ENCODE measurements at regions not wholly inside any gene's neighbourhood (a gene's known extent, or its start where the extent isn't known, plus 50 kb on each side); places are given as distances from the start of the nearest gene placed in this dataset.
A peak's percentile ranks its signal among the peaks of the same experiment; 100 is the strongest.

DNA sequence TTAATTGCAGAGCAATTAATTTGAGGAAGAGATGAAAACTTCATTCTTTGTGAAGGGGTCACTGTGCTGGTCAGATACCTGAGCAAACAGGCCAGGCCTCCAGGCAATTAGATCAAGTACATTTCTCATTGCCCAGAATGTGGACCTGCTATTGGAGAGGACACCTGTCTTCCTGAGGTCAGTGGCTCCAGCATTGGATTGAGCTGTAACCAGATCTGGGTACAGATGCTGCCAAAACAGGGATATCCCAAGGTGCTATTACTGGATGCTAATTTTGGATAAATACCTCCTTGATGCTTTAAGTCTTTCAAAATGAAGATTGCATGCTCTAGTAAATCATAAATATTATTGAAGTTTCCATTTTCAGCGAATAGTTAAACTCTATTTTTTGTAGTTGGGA lies 131.5 kb downstream of the FAM161A start:
- no peak for DNase-seq (ENCODE audit: low spot score)

DNA sequence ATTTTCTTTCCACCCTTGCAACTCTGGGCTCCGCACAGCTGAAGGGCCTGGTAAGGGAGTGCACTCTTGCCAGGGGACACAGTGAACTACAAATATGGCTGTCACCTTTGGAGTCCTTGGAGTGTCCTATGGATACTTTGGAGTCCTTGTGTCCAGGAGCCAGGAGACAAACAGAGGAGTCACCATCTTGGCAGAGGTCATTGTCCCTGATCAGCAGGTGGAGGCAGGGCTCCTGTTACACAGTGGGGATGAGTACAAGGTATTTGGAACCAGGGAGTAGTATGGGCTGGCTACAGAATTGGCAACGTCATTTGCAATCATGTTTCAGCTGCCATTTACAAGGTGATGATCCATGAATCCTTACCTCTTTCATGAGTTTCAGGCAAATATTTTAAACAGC lies 132.5 kb downstream of the FAM161A start:
- no peak for DNase-seq (ENCODE audit: low spot score)

DNA sequence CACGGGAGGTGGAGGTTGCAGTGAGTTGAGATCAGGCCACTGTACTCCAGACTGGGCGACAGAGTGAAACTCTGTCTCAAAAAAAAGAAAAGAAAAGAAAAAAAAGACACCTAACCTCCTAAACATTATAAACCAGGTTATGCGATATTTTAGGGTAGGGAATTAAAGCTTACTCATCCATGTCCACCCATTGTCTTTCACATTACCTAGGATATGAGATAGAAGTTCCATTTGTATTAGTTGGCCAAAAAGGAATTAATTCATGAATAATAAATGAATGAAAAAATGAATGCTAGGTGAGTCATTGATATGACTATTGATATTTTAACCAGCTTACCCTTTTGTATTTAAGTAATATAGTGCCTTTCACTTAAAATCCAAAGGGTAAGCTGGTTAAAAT lies 132.9 kb downstream of the FAM161A start:
- DNase-seq (ENCODE audit: low spot score) = no peak

DNA sequence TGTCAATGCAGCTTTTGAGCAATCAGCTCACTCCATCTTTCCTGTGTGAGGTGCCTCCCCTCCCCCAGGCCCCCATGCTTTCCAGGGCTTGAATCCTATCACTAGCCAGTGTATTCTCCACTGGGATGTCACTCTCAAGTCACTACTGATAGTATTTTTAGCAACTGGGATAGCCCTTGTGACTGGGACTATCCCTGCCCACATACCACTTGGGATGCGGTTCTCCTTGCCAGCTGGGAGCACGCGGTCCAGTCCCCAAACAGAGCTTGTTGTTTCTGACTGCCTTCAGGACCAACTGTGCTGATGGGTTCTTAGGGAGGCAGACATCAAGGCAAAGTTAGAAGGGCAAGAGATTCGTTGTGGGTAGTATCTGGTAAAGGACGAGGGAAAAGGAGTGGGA lies 134.9 kb downstream of the FAM161A start:
- no peak for DNase-seq (ENCODE audit: low spot score)

DNA sequence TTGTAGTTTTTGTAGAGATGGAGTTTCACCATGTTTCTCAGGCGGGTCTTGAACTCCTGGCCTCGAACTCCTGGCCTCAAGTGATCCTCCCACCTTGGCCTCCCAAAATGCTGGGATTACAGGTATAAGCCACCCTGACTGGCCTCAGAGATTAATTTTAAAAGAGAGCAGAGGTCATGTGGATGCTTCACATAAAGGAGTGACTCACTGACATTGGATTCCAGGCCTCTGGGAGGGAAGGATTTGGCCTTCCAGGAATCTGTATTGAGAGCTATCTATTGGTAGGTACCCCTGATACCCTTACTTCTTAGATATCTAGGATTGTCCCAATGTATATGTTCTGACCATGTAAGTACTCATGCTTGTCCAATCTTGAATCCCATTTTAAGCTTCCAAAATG lies 138.4 kb downstream of the FAM161A start:
- DNase-seq (ENCODE audit: low spot score) = no peak

DNA sequence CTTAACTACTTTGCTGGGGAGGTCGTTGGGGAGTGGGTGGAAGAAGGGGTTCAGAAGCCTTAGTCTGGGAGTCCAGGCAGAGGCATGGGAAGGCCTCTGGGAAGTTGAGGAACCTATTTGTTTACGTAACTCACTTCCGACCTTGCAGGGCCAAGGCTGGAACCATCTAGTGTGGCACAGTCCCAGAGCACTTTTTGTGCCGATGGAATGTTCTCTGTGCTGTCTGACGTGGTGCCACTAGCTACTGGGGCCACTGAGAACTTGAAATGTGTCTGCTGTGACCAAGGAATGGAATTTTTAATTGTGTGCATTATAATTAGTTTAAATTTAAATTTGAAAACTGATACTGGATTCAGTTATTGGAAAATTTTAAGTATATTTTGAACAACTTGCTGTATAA lies 139.7 kb downstream of the FAM161A start:
- DNase-seq (ENCODE audit: low spot score) = no peak

DNA sequence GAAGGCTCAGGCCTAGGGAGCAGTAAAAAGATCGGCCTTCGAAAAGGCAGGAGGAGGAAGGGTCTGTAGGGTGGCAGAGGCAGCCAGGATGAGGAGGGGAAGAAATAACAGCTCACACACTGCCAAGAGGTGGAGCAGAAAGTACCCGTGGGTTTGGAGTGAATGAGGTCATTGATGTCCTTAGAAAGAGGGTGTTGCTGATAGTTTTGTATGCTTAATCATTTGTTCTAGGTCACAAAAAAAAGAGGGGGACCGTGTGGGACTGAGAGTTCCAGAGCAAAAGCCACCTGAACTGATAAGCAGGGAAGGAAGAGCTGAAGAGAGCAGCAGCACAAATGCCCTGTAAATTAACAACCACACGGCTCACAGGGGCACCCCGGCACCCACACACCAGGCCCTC lies 140.4 kb downstream of the FAM161A start:
- no peak for DNase-seq (ENCODE audit: low spot score)

DNA sequence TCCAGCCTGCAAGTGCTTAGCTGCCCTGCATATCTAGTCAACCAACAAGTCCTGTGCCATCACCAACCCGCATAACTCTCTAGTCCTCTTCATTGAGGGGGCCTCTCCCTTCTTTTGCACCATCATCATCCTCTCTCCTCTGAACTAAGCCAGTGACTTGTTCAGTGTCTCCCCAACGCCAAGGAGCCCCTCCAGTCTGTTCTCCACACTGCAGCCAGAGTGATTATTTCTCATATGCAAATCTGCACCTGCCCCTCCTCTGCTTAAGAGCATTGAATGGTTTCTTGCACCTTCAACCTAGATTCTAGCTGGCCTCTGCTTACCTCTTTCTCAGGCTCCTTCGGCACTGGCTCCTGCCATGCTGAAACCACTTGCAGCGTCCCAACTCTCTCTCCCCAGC lies 141.8 kb downstream of the FAM161A start:
- no peak for DNase-seq (ENCODE audit: low spot score)

DNA sequence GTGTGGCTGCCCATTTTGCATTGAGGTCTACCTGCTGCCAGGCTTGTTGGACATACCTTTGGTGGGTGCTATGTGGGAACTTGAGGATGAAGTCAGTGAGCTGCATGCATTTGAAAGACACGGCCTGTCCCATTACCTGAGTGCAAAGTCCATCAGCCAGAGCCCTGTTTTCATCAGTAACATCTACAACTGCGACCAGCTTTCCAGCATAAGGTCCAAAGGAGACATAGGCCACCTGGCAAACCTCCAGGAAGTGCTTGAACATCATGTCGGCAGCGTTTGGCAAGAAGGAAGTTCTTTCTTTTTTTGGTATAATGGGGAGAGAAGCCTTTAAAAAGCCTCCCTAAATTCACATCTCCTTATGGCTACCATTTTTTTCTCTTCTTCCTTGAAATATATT lies 143.1 kb downstream of the FAM161A start:
- DNase-seq (ENCODE audit: low spot score) = no peak

DNA sequence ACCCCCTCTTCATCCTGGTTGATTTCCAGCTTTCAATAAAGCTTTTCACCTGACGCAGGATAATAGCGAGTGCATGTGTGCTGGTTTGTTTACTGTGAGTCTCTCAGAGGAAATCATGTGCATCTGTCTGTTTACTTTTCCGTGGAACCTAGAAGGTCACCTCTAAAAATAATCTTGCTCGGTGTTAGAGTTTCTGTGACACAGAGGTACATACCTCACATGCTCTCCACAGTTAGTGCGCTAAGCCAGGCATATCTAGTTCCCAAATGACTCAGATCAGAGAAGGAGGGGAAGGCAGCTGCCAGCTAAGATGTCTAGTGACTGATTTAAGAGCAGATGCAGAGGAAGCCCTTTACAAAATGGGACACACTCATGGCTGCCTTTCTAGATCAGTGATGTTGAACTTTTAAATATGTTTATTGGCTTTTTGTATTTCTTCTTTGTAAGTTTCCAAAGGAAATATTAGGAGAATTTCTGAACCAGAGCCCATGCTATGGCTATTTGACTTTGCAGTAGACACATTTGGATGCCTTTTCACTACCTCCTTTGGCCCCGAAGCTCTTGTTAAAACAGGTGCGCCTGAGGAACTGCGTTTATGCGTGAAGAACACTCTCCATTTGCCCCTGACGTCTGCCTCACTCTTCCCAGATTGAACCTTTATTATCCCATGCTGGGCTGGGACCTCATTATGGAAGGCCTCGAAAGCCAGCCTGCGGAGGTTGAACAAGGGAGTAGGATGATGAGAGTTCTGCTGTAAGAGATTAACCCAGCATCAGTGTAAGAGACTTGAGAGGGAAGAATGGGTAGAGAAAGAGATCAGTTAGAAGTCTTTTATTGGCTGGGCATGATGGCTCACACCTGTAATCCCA lies 145.6 kb downstream of the FAM161A start:
- DNase-seq (ENCODE audit: low spot score) = no peak

DNA sequence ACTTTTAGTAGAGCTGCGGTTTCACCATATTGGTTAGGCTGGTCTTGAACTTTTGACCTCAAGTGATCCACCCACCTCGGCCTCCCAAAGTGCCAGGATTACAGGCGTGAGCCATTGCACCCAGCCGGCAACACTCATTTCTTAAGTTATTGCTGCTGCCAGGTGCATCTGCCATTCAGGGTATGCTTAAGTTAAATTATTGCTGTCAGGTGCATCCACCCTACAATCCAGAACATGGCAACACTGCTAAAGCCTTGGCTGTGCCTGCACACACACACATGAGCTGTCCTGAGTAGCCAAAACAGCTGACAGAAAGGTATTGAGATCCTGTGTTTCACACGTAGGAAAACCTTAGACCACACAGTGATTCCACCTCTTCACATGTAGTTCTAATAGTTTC lies 148.2 kb downstream of the FAM161A start:
- DNase-seq (ENCODE audit: low spot score) = no peak

DNA sequence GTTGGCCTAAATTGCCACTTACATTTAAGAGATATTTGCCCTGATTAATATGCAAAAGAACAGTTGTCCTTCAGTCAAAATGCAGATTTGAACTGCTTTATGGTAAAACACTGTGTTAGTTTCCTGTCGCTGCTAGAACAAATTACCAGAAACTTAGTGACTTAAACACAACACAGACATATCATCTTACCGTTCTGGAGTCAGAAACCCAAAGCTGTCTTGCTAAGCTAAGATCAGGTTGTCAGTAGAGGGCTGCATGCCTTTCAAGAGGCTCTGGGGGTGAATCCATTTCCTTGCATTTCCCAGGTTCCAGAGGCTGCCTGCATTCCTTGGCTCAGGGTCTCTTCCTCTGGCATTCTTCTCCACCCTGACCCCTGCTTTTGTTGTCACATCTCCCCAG lies 149.5 kb downstream of the FAM161A start:
- DNase-seq (ENCODE audit: low spot score) = no peak

DNA sequence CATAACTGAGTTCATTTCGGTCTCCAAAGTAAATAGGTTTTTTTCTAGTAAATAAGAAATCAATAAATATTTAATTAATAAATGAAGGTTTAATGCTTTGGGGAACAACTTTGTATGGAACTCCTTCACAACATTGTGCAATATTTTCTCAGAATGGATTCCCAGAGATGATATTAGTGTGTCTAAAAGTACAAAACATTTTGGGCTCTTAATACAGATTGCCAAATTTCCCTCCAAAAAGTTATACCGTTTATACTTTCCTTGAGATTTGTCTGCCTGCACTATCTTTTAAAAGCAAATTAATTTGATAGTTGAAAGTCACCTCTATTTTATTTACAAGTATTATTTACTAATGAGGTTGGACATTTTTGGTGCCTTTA lies 151.8 kb downstream of the FAM161A start:
- DNase-seq (ENCODE audit: low spot score) = no peak

DNA sequence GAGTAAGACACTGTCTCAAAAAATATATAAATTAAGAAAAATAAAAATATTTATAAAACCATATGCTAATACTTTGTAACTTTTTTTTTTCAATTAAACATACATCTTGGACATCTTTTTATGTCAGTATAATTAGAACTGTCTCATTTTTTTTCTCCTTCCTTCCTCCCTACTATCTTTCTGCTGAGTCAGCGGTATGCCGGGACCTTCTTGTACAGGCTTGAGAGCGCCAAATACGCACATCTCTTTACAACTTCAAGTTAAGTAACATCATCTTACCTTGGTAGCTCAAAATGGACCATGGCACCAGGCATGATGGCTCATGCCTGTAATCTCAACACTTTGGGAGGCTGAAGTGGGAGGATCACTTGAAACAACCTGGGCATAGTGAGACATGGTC lies 153.4 kb downstream of the FAM161A start:
- DNase-seq (ENCODE audit: low spot score) = no peak

DNA sequence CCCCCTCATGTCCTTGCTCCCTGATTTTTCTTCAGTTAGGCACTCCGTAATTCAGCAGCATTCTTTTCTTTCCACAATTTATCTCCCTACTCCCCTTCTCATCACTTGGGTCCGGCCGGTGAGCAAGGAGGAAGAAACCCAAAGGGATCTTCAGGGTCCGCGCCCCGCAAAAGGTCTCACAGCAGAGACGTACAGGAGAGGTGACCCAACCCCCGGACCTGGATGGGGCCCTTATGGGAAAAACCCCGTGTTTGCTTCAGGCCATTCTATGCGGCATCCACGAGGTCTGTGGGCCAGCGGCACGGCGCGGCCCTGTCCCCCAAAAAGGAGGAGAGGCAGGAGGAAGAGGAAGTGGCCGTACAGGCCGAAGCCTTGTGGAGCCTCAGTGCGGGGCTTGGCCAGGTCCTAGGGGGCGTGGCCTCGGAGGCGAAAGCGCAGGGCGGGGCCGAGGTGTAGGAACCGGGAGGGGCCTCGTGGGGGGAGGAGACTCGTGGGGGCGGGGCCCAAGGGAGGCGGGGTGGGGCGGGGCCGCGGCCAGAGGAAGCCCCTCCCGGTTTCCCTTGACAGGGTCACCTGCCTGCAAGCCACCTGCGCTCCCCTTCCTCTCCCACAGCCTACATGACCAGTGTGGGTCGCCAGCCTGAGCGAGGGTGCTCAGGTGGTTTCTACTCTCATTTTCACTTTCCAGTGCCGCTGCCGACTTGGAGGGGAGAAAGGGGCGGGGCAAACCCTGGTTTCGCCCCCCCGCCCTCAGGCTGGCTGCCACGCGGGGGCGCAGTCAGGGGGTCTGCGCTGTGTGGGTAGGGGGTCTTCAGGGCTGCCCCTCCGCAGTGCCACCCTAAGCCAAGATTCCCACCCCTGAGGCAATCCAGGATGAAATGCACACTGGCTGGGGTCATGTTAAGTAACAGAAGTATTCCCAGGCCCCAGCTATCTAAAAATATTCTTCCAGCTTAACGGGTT lies 156.4 kb upstream of the XPO1 start:
- peak; percentile 92 for DNase-seq (ENCODE audit: low spot score)

DNA sequence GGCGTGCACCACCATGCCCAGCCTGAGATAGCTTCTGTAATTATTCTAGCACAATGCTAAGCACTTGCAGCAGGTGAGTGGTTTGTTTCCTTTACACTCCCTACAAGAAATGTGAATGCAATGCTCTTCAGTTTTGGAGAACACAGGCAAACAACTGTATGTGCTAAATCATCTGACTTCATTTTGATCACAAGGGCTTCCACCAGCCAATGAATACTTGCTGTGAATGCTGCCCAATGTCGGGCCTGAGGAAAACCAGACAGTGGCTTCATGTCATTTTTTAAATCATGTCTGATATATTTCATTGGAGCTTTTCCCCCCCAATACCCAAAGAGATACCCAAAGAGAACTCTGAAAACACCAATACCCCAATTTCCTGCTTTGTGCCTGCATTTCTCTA lies 155.6 kb upstream of the XPO1 start:
- no peak for DNase-seq (ENCODE audit: low spot score)

DNA sequence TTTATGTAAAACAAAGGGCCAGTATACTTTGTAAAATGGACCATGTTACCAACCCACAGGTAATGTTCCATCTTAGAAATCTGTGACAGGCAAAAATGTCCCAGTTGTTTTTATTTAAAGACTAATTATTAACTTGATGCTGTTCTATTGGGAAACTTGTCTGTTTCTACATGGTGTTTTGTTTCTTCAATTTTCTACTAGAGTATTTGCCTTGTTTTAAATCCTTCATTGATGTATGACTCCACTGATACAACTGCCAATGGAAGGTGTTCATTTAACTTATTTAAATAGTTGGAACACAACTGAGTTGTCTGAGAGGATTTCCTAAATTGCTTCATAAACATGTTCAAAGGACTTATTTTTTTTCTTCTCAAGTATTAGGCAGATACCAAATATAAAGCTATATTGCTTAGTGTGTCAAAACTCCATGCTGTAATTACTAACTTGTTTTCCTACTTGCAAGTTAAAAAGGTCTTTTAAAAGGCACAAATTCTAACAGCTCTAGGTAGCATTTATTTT lies 152.0 kb upstream of the XPO1 start:
- DNase-seq (ENCODE audit: low spot score) = no peak

DNA sequence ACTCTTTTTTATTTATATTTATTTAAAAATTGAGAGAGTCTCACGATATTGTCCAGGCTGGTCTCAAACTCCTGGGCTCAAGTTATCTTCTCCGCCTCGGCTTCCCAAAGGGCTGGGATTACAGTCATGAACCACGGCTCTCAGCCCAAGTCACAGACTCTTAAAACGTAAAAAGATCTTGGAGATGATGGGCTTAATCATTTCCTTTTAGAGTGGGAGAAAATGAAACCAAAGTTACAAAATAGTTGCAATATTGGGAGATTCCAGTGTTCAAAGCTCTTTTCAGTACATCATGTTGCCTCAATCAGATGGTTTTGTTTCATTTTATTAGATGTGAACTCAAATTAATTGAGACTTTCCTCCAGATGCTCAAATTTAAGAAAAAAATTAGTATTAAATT lies 151.4 kb upstream of the XPO1 start:
- no peak for DNase-seq (ENCODE audit: low spot score)

DNA sequence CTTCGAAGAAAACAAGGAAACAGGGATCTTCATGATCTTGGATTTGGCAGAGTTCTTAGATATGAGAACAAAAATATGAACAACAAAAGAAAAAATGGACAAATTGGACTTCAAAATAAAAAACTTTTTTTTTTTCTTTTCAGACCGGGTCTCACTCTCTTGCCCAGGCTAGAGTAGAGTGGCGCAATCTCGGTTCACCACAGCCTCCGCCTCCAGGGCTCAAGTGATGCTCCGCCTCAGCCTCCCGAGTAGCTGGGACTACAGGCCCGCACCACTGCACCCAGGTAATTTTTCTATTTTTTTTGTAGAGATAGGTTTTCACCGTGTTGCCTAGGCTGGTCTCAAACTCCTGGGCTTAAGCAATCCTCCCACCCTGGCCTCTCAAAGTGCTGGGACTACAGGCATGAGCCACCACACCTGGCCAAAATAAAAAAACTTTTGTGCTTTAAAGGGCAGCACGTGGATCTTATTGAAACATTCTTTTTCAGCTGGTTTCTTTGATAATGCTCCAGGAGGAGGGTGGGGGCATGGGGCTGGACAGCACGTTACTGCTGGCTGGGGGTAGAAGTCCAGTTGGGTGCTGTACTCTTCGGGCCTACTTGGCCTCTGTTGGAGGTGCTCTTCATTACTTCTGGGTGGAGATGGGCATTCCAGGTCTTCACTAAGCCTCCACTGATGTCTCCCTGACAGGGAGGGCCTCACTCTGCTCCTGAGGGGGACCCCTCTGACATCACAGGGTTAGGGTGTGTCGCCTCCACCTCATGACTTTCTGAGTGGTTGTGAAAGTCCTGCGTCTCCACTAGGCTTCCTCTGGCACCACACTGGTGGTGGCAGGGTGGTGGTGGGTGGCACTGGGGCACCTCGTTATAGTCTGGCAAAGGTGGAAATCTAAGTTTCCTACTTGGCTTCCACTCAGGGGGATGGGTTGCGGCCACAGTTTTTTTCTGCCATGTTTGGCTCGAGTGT lies 150.5 kb upstream of the XPO1 start:
- no peak for DNase-seq (ENCODE audit: low spot score)

DNA sequence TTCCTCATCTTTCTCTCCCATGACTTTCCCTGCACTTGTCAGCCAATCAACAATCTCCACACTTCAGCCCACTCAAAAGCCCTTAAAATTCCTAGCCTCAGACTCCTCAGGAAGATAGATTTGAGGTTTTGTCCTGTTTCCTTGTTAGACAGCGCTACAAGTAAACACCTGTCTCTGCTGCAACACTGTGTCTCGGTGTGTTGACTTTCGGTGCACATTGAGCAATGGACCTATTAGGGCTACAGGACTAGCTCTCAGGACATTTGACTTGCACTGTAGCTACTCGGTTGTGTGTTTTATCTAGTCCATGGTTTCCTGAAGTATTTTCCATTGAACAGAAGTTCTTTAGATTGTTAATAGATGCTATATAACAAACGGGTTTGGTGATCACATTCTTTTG lies 140.9 kb upstream of the XPO1 start:
- DNase-seq (ENCODE audit: low spot score) = no peak

DNA sequence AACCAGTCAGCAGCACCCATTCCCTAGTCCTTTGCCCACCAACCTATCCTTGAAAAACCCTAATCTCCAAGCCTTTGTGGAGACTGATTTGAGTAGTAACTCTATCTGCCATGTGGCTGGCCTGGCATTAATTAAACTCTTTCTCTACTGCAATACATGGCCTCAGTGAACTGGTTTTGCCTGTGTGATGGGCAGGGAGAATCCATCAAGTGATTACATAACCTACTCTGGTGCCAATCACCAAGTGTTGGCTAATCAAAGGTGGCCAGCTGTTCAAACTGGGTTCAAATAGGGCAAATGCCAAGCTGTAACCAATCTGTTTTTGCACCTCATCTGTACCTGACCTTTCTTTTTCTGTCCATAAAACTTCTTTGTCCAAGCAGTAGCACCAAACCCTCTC lies 139.8 kb upstream of the XPO1 start:
- DNase-seq (ENCODE audit: low spot score) = no peak

DNA sequence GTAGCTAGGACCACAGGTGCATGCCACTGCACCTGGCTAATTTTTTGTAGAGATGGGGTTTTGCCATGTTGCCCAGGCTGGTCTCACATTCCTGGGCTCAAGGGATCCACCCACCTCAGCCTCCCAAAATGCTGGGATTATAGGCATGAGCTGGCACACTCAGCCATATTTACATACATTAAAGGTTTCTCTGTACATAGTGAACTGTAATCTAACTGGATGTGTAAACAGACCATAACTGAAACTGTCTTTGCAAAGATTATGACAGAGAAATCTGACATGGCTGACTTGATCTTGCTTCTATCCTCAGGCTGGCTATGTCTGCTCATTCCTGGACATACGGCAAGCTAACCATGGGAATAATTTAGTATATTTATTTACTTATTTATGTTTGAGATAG lies 139.2 kb upstream of the XPO1 start:
- DNase-seq (ENCODE audit: low spot score) = no peak
